HL-60 (cell line): ENCODE measurements at regions not wholly inside any gene's neighbourhood (a gene's known extent, or its start where the extent isn't known, plus 50 kb on each side); places are given as distances from the start of the nearest gene placed in this dataset.

Source experiments
- CTCF ChIP-seq: IDR thresholded peaks from one replicate; pipeline ENCODE4 v1.5.1; 2011; ENCODE audit warnings: low read length, control low read depth, inconsistent platforms; ENCODE audit not compliant: insufficient read depth
- GABPA ChIP-seq: IDR thresholded peaks from 2 replicates; pipeline ENCODE4 v1.6.1; 2012; ENCODE audit warnings: low read depth
- POLR2AphosphoS5 ChIP-seq: IDR thresholded peaks from 2 replicates; pipeline ENCODE4 v1.6.1; 2012; ENCODE audit warnings: low read depth

- TF ChIP-seq CTCF = no peak
- no peak for TF ChIP-seq POLR2AphosphoS5
- no peak for TF ChIP-seq GABPA
Measured at GRCh38 chr1:48105165-48105564, 108.0 kb upstream of the TRABD2B start.
